ENCODE measurements at regions not wholly inside any gene's neighbourhood (a gene's known extent, or its start where the extent isn't known, plus 50 kb on each side); places are given as distances from the start of the nearest gene placed in this dataset.

DNA sequence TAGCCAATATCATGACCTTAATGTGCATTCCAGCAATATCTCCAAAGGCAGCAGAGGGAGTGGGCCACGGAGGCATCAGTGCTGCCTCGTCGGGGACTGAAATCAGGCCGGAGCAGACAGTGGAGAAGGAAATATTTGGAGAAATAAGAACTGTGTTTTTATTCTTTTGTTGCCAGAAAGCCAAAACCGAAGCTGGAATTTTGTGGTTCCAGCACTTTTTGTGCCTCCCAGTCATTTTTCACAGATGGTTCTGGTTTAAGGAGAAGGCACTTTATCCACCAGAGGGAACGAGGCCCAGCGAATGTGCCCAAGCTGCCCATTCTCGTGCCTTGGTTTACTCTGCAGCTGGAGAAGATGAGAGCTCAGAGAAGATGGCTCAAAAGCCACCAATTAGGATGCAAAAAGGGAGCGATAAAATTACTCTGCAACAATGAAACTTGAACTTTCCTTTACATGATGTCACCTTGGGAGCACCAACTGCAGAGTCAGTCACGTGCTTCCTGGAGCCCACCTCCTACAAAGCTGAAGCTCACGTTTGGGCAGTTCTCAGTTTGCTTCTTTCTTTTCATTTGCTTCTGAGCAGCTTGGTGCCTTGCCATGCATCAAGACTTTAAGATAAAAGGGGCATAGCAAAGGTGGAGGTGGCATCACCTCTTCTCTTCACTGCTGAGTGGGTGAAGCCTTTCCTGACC is 288.7 kb downstream of the LPIN1 start:
- TF ChIP-seq CTCF (IDR thresholded peaks at IDR 0.05; ENCODE audit: low read depth, low read length) (no peak), EZH2phosphoT487 (IDR thresholded peaks at IDR 0.05; ENCODE audit: low read depth) (no peak)
